ENCODE measurements at regions not wholly inside any gene's neighbourhood (a gene's known extent, or its start where the extent isn't known, plus 50 kb on each side); places are given as distances from the start of the nearest gene placed in this dataset.

GRCh38 chr20:11051136-11051535 is 377.3 kb upstream of the JAG1 start:
- H3K27ac ChIP-seq (ENCODE audit: low read depth, low read length): no peak overlapping the region
- Mint-ChIP-seq H3K36me3 (ENCODE audit: low read depth, unreplicated experiment) (no peaks in the 10 kb centered on the region), H3K4me1 (ENCODE audit: low read depth, unreplicated experiment) (peaks cover 3% of the 10 kb centered on the region), H3K27ac (ENCODE audit: unreplicated experiment) (no peak overlapping the region), H3K4me3 (ENCODE audit: unreplicated experiment) (no peak overlapping the region), H3K9me3 (ENCODE audit: unreplicated experiment) (no peaks in the 10 kb centered on the region), H3K27me3 (ENCODE audit: low read depth, unreplicated experiment) (no peaks in the 10 kb centered on the region)
- FAIRE-seq (no peak), DNase-seq (ENCODE audit: low read depth) (no peak)
- H4K20me1 ChIP-seq (ENCODE audit: insufficient read depth, low read length): no peaks in the 10 kb centered on the region
- H3K9ac ChIP-seq (ENCODE audit: low read length): no peak overlapping the region
- no peak overlapping the region for H3K4me3 ChIP-seq (ENCODE audit: insufficient read depth, low read depth, low read length)
- H2AFZ ChIP-seq (ENCODE audit: low read depth, low read length): no peak overlapping the region
- TF ChIP-seq CTCF (IDR thresholded peaks at IDR 0.05; ENCODE audit: insufficient read depth, low read depth, low read length): no peak
- TF ChIP-seq EZH2 (IDR thresholded peaks at IDR 0.05; ENCODE audit: insufficient read depth, low read length): no peak
- no peaks in the 10 kb centered on the region for H3K36me3 ChIP-seq (ENCODE audit: insufficient read depth, low read length)
- no peaks in the 10 kb centered on the region for H3K4me1 ChIP-seq (ENCODE audit: insufficient read depth, low read length)
- H3K27me3 ChIP-seq (ENCODE audit: insufficient read depth, low read length): no peaks in the 10 kb centered on the region
- no peaks in the 10 kb centered on the region for H3K79me2 ChIP-seq (ENCODE audit: insufficient read depth, low read length)
- no peaks in the 10 kb centered on the region for H3K9me3 ChIP-seq (ENCODE audit: insufficient read depth, low read depth, low read length)
- H3K4me2 ChIP-seq (ENCODE audit: low read length): no peak overlapping the region

DNA sequence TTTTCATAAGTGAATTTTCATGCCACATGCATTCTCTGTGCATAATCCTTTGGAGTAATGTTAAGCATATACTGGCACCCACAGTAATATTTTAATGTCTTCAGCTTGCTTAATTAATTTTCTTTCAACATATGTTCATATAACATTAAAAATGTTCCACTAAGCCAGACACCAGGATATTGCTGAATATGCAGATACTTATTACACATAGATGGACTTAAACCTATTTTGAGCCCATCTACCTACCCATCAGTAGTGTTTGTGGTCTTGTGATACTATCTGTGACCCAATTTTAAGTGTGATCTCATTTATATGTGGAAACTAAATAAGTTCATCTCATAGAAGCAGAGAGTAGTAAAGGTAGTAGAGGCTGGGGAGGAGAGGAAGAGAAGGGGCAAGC is 379.5 kb upstream of the JAG1 start:
- no peaks in the 10 kb centered on the region for H3K79me2 ChIP-seq (ENCODE audit: insufficient read depth, low read length)
- no peaks in the 10 kb centered on the region for H3K9me3 ChIP-seq (ENCODE audit: insufficient read depth, low read depth, low read length)
- H2AFZ ChIP-seq (ENCODE audit: low read depth, low read length): no peak overlapping the region
- Mint-ChIP-seq H3K4me3 (ENCODE audit: unreplicated experiment) (no peak overlapping the region), H3K27me3 (ENCODE audit: low read depth, unreplicated experiment) (no peaks in the 10 kb centered on the region), H3K4me1 (ENCODE audit: low read depth, unreplicated experiment) (no peaks in the 10 kb centered on the region), H3K27ac (ENCODE audit: unreplicated experiment) (no peak overlapping the region), H3K36me3 (ENCODE audit: low read depth, unreplicated experiment) (no peaks in the 10 kb centered on the region), H3K9me3 (ENCODE audit: unreplicated experiment) (no peaks in the 10 kb centered on the region)
- H3K36me3 ChIP-seq (ENCODE audit: insufficient read depth, low read length): no peaks in the 10 kb centered on the region
- H4K20me1 ChIP-seq (ENCODE audit: insufficient read depth, low read length): no peaks in the 10 kb centered on the region
- no peak overlapping the region for H3K4me2 ChIP-seq (ENCODE audit: low read length)
- H3K4me3 ChIP-seq (ENCODE audit: insufficient read depth, low read depth, low read length): no peak overlapping the region
- no peaks in the 10 kb centered on the region for H3K27me3 ChIP-seq (ENCODE audit: insufficient read depth, low read length)
- H3K9ac ChIP-seq (ENCODE audit: low read length): no peak overlapping the region
- DNase-seq (ENCODE audit: low read depth) (no peak), FAIRE-seq (no peak)
- no peak overlapping the region for H3K27ac ChIP-seq (ENCODE audit: low read depth, low read length)
- no peak for TF ChIP-seq CTCF (IDR thresholded peaks at IDR 0.05; ENCODE audit: insufficient read depth, low read depth, low read length)
- no peak for TF ChIP-seq EZH2 (IDR thresholded peaks at IDR 0.05; ENCODE audit: insufficient read depth, low read length)
- no peaks in the 10 kb centered on the region for H3K4me1 ChIP-seq (ENCODE audit: insufficient read depth, low read length)

DNA sequence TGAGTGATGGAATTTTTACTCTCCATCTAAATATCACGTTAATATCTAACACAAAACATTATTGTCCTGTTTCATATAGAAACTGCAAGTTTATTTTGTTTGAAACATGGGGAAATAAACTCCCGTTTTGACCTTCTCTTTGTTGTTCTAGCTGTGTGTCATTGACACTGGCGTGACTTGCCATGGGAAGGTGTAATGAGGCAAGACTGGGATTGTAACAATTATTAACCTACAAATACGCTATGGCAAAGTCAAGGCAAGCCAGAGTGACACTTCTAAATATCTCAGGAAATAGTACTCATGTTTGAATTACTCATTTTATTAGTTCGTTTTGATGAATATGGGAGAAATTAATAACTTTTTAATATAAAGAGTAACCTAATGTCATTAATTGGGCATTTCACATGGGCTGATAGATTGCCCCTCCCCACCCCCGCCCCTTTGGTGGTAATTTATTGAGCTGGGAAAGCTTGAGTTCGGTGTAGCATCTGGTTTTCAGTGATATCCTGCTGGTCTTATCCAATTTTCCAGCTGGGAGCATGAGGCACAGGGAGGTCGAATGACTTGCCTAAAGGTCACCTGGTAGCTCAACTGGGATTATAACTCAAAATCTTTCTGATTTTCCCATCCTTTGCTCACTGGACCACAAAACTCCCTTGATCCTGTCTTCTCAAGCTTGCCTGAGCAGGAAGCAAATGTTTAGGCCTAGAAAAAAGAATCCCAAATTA is 380.6 kb upstream of the JAG1 start:
- TF ChIP-seq EZH2 (IDR thresholded peaks at IDR 0.05; ENCODE audit: insufficient read depth, low read length): no peak
- TF ChIP-seq CTCF (IDR thresholded peaks at IDR 0.05; ENCODE audit: insufficient read depth, low read depth, low read length): no peak
- Histone ChIP-seq H3K9me3 (ENCODE audit: insufficient read depth, low read depth, low read length) (no peaks in the 10 kb centered on the region), H3K27ac (ENCODE audit: low read depth, low read length) (no peak overlapping the region), H3K4me1 (ENCODE audit: insufficient read depth, low read length) (no peaks in the 10 kb centered on the region), H3K36me3 (ENCODE audit: insufficient read depth, low read length) (no peaks in the 10 kb centered on the region), H3K4me3 (ENCODE audit: insufficient read depth, low read depth, low read length) (no peak overlapping the region), H4K20me1 (ENCODE audit: insufficient read depth, low read length) (no peaks in the 10 kb centered on the region), H3K4me2 (ENCODE audit: low read length) (no peak overlapping the region), H2AFZ (ENCODE audit: low read depth, low read length) (no peak overlapping the region), H3K79me2 (ENCODE audit: insufficient read depth, low read length) (no peaks in the 10 kb centered on the region), H3K9ac (ENCODE audit: low read length) (no peak overlapping the region), H3K27me3 (ENCODE audit: insufficient read depth, low read length) (no peaks in the 10 kb centered on the region)
- FAIRE-seq: no peak
- Mint-ChIP-seq H3K27ac (ENCODE audit: unreplicated experiment) (no peak overlapping the region), H3K27me3 (ENCODE audit: low read depth, unreplicated experiment) (no peaks in the 10 kb centered on the region), H3K4me3 (ENCODE audit: unreplicated experiment) (no peak overlapping the region), H3K4me1 (ENCODE audit: low read depth, unreplicated experiment) (no peaks in the 10 kb centered on the region), H3K9me3 (ENCODE audit: unreplicated experiment) (no peaks in the 10 kb centered on the region), H3K36me3 (ENCODE audit: low read depth, unreplicated experiment) (no peaks in the 10 kb centered on the region)
- no peak for DNase-seq (ENCODE audit: low read depth)
